ENCODE measurements at regions not wholly inside any gene's neighbourhood (a gene's known extent, or its start where the extent isn't known, plus 50 kb on each side); places are given as distances from the start of the nearest gene placed in this dataset. TPM values are rescaled to one million over a fixed set of nuclear protein-coding genes. Genes with fewer than 3 reads are reported as not detected.

Small RNAs in the stretch of these regions (small RNA-seq; reads per million reads assigned to genes)
- not detected for gene RN7SL636P

All from HT-29 (cell line).